ENCODE measurements at regions not wholly inside any gene's neighbourhood (a gene's known extent, or its start where the extent isn't known, plus 50 kb on each side); places are given as distances from the start of the nearest gene placed in this dataset.

DNA sequence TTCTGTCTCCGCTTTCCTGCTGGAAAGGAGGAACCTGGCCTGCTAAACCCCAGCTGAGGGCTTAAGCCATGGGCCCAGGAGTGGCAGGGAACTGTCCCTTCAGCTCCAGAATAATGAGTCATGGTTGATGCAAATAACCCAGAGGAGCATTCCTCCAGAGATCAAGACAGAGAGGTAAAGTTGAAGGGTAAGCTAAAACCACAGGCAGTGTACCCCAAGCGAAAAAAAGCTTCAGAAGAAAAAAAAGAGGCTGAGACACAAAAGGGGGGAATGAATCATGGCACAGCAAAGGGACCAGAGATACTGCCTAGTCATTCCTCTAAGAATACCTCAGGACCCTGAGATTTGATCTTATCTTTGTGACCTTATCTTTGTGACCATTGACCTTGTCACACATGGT, 199.5 kb upstream of the TAS2R1 start:
- ChIA-PET RAD21 (ENCODE audit: low non-redundant PET in 1 of 2, low total read pairs in 2 of 2, uncharacterized antibody in 2 of 2, unreplicated experiment in 2 of 2) (no interaction called here), CTCF (no interaction called here), POLR2A (no interaction called here)
- no peak for TF ChIP-seq YY1 (IDR thresholded peaks at IDR 0.05; ENCODE audit: extremely low read depth, insufficient replicate concordance, low read depth, low read length)
- no peak for TF ChIP-seq TCF7L2 (IDR thresholded peaks at IDR 0.05; ENCODE audit: borderline replicate concordance, extremely low read depth, insufficient read depth, insufficient read length)
- TF ChIP-seq SRF (IDR thresholded peaks at IDR 0.05; ENCODE audit: low read depth) = no peak
- TF ChIP-seq, protein P1, sequence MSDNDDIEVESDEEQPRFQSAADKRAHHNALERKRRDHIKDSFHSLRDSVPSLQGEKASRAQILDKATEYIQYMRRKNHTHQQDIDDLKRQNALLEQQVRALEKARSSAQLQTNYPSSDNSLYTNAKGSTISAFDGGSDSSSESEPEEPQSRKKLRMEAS (IDR thresholded peaks at IDR 0.05) = no peak
- no peak for TF ChIP-seq SP1 (IDR thresholded peaks at IDR 0.05; ENCODE audit: low read depth)
- no peak for TF ChIP-seq SIN3A (IDR thresholded peaks at IDR 0.05; ENCODE audit: low read depth)
- no peak for TF ChIP-seq CEBPB (IDR thresholded peaks at IDR 0.05; ENCODE audit: low read depth)
- TF ChIP-seq EGR1 (IDR thresholded peaks at IDR 0.05; ENCODE audit: low read depth) = no peak
- no peak for TF ChIP-seq ELF1 (IDR thresholded peaks at IDR 0.05; ENCODE audit: borderline replicate concordance, low read depth)
- TF ChIP-seq CBX3 (IDR thresholded peaks at IDR 0.05; ENCODE audit: low read depth) = no peak
- TF ChIP-seq FOSL1 (IDR thresholded peaks at IDR 0.05; ENCODE audit: low read depth) = no peak
- no peak for TF ChIP-seq EZH2 (IDR thresholded peaks at IDR 0.05)
- TF ChIP-seq, protein P2, sequence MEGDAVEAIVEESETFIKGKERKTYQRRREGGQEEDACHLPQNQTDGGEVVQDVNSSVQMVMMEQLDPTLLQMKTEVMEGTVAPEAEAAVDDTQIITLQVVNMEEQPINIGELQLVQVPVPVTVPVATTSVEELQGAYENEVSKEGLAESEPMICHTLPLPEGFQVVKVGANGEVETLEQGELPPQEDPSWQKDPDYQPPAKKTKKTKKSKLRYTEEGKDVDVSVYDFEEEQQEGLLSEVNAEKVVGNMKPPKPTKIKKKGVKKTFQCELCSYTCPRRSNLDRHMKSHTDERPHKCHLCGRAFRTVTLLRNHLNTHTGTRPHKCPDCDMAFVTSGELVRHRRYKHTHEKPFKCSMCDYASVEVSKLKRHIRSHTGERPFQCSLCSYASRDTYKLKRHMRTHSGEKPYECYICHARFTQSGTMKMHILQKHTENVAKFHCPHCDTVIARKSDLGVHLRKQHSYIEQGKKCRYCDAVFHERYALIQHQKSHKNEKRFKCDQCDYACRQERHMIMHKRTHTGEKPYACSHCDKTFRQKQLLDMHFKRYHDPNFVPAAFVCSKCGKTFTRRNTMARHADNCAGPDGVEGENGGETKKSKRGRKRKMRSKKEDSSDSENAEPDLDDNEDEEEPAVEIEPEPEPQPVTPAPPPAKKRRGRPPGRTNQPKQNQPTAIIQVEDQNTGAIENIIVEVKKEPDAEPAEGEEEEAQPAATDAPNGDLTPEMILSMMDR (IDR thresholded peaks at IDR 0.05 in 2 of 3, conservative IDR thresholded peaks at IDR 0.05 in 1 of 3; ENCODE audit: borderline replicate concordance in 1 of 3, insufficient read depth in 1 of 3, low read depth in 2 of 3, low read length in 2 of 3) = no peak
- TF ChIP-seq EZH2phosphoT487 (IDR thresholded peaks at IDR 0.05; ENCODE audit: borderline replicate concordance) = no peak
- TF ChIP-seq JUND (IDR thresholded peaks at IDR 0.05) = no peak
- no peak for TF ChIP-seq ZFX (IDR thresholded peaks at IDR 0.05)
- TF ChIP-seq, protein P3, sequence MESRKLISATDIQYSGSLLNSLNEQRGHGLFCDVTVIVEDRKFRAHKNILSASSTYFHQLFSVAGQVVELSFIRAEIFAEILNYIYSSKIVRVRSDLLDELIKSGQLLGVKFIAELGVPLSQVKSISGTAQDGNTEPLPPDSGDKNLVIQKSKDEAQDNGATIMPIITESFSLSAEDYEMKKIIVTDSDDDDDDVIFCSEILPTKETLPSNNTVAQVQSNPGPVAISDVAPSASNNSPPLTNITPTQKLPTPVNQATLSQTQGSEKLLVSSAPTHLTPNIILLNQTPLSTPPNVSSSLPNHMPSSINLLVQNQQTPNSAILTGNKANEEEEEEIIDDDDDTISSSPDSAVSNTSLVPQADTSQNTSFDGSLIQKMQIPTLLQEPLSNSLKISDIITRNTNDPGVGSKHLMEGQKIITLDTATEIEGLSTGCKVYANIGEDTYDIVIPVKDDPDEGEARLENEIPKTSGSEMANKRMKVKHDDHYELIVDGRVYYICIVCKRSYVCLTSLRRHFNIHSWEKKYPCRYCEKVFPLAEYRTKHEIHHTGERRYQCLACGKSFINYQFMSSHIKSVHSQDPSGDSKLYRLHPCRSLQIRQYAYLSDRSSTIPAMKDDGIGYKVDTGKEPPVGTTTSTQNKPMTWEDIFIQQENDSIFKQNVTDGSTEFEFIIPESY (IDR thresholded peaks at IDR 0.05; ENCODE audit: extremely low read depth, insufficient replicate concordance, low read length) = no peak
- TF ChIP-seq POLR2AphosphoS5 (IDR thresholded peaks at IDR 0.05; ENCODE audit: low read depth, low read length) = no peak
- TF ChIP-seq RAD21 (IDR thresholded peaks at IDR 0.05; ENCODE audit: low read depth) = no peak
- TF ChIP-seq, protein P4, sequence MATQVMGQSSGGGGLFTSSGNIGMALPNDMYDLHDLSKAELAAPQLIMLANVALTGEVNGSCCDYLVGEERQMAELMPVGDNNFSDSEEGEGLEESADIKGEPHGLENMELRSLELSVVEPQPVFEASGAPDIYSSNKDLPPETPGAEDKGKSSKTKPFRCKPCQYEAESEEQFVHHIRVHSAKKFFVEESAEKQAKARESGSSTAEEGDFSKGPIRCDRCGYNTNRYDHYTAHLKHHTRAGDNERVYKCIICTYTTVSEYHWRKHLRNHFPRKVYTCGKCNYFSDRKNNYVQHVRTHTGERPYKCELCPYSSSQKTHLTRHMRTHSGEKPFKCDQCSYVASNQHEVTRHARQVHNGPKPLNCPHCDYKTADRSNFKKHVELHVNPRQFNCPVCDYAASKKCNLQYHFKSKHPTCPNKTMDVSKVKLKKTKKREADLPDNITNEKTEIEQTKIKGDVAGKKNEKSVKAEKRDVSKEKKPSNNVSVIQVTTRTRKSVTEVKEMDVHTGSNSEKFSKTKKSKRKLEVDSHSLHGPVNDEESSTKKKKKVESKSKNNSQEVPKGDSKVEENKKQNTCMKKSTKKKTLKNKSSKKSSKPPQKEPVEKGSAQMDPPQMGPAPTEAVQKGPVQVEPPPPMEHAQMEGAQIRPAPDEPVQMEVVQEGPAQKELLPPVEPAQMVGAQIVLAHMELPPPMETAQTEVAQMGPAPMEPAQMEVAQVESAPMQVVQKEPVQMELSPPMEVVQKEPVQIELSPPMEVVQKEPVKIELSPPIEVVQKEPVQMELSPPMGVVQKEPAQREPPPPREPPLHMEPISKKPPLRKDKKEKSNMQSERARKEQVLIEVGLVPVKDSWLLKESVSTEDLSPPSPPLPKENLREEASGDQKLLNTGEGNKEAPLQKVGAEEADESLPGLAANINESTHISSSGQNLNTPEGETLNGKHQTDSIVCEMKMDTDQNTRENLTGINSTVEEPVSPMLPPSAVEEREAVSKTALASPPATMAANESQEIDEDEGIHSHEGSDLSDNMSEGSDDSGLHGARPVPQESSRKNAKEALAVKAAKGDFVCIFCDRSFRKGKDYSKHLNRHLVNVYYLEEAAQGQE (IDR thresholded peaks at IDR 0.05; ENCODE audit: low read depth) = no peak
- Histone ChIP-seq H3K9ac (ENCODE audit: low read length) (no peak overlapping the region), H3K9me3 (ENCODE audit: control insufficient read depth in 1 of 2, insufficient read depth in 1 of 2, low read depth in 1 of 2, low read length in 2 of 2) (no peaks in the 10 kb centered on the region), H4K20me1 (ENCODE audit: insufficient read depth) (no peaks in the 10 kb centered on the region), H3K36me3 (ENCODE audit: control insufficient read depth in 1 of 2, insufficient read depth in 2 of 2, low read length in 2 of 2) (no peaks in the 10 kb centered on the region), H3K79me2 (ENCODE audit: insufficient read depth, low read length) (no peaks in the 10 kb centered on the region), H3K4me3 (replicated peaks in 1 of 2; ENCODE audit: low read depth in 1 of 2, low read length in 2 of 2) (no peak overlapping the region), H2AFZ (ENCODE audit: low read depth, low read length, poor library complexity, severe bottlenecking) (no peak overlapping the region), H3K9me2 (ENCODE audit: insufficient read depth) (no peaks in the 10 kb centered on the region), H3K4me2 (ENCODE audit: low read length) (no peak overlapping the region), H3K27me3 (ENCODE audit: insufficient read depth, low read length) (no peaks in the 10 kb centered on the region), H3K27ac (ENCODE audit: low read depth, low read length) (no peak overlapping the region), H3K4me1 (ENCODE audit: control insufficient read depth in 1 of 2, insufficient read depth in 2 of 2, low read length in 2 of 2) (no peaks in the 10 kb centered on the region)
- ATAC-seq = no peak
- DNase-seq (ENCODE audit: low read depth, low spot score) = no peak
- no TSS peak for BruUV-seq (replicated peaks)
- intact Hi-C loops (cut with micrococcal nuclease) = no loop called here
